ENCODE measurements at regions not wholly inside any gene's neighbourhood (a gene's known extent, or its start where the extent isn't known, plus 50 kb on each side); places are given as distances from the start of the nearest gene placed in this dataset.

DNA sequence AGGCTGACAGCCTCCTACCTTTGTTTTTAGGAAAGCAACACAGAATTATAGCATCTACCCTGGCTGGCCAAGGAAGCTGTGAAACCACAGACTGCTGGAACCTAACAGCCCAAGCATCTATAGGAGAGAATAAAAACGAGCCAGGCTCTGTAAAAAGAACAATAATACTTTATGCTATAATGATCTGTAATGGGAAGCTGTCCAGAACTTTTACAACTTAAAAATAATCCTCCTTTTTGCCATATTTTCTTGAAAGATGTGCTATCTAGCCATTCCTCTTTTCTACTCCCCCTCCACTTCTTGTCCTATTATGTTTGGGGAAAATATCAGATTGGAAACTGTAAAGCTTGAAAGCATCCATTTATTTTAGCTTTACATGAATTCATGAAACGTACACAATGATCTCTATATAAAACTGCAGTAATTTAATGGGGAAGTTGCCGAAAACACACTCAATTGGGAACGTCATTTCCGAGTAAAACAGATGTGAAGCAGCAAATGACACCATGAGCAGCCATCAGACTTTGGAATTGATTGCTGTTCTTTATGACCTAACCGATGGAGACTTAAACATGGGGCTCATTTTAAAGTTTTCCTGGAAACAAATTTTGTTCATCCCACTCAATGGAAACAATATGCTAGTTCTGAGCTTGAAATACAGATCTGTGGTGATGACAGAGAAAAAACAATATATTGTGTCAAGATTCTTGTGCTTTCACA lies 450.3 kb upstream of the CLINT1 start:
- Histone ChIP-seq H3K36me3 (ENCODE audit: low read depth) (no peaks in the 10 kb centered on the region), H3K27ac (no peak overlapping the region), H3F3A (ENCODE audit: insufficient read depth) (no peaks in the 10 kb centered on the region), H3K9me3 (ENCODE audit: low read depth) (no peaks in the 10 kb centered on the region), H3K4me3 (no peak overlapping the region), H3K27me3 (replicated peaks; ENCODE audit: insufficient read depth) (no peaks in the 10 kb centered on the region), H3K79me2 (ENCODE audit: insufficient read depth) (no peaks in the 10 kb centered on the region), H2AFZ (no peak overlapping the region), H3K4me2 (ENCODE audit: unreplicated experiment) (no peak overlapping the region), H3K9me2 (ENCODE audit: insufficient read depth) (no peaks in the 10 kb centered on the region), H3K9ac (no peak overlapping the region), H4K20me1 (ENCODE audit: insufficient read depth) (no peaks in the 10 kb centered on the region), H3K4me1 (ENCODE audit: insufficient read depth) (peaks cover 11% of the 10 kb centered on the region; the same call in 1 of the 2 replicates)
- WGBS, 2 experiments (ENCODE audit: low coverage in 1 of 2, low lambda C conversion rate in 2 of 2, missing lambda C conversion rate in 2 of 2): 84 to 85% methylated on average over 6 of the region's 6 CpGs
- DNase-seq: no peak
- TF ChIP-seq EZH2 (IDR thresholded peaks at IDR 0.05; ENCODE audit: insufficient read depth, poor library complexity, severe bottlenecking): no peak
- no peak for TF ChIP-seq EZH2phosphoT487 (IDR thresholded peaks at IDR 0.05; ENCODE audit: insufficient read depth, low read depth)
- in situ Hi-C loops (cut with MboI): no loop called here

DNA sequence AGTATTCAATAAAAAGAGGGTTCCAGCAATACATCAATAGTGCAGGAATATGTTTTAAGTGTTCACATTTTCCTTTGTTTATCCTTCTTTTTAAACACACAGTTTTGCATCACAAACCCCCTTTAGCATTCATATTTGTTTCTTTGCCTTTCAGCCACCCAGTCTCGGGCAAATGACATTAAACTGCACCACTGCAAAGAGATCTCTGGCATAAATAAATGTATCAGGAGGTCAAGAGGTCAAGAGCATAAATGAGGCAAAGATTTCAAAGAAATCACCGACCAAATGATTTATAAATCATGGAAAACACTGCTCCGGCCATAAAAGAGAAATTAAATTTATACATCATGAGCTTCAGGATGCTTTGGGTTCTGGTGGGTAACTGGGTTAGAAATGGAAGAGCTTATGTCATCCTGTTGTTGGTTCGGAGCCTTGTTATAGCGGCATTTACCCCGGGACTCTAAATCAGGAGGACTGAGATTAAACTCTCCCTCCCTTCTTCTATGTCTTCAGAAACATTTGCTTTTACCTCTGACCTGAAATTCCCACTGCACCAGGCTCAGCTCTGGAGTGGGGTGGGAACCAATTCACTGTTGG lies 449.6 kb upstream of the CLINT1 start:
- Histone ChIP-seq H2AFZ (no peak overlapping the region), H3K9me3 (ENCODE audit: low read depth) (no peaks in the 10 kb centered on the region), H3K4me1 (ENCODE audit: insufficient read depth) (peaks cover 7% of the 10 kb centered on the region; the same call in 1 of the 2 replicates), H3K27ac (no peak overlapping the region), H3K79me2 (ENCODE audit: insufficient read depth) (no peaks in the 10 kb centered on the region), H3K4me2 (ENCODE audit: unreplicated experiment) (no peak overlapping the region), H3K9ac (no peak overlapping the region), H3F3A (ENCODE audit: insufficient read depth) (no peaks in the 10 kb centered on the region), H4K20me1 (ENCODE audit: insufficient read depth) (no peaks in the 10 kb centered on the region), H3K9me2 (ENCODE audit: insufficient read depth) (no peaks in the 10 kb centered on the region), H3K4me3 (no peak overlapping the region), H3K27me3 (replicated peaks; ENCODE audit: insufficient read depth) (no peaks in the 10 kb centered on the region), H3K36me3 (ENCODE audit: low read depth) (no peaks in the 10 kb centered on the region)
- TF ChIP-seq EZH2 (IDR thresholded peaks at IDR 0.05; ENCODE audit: insufficient read depth, poor library complexity, severe bottlenecking) (no peak), EZH2phosphoT487 (IDR thresholded peaks at IDR 0.05; ENCODE audit: insufficient read depth, low read depth) (no peak)
- in situ Hi-C loops (cut with MboI): no loop called here
- 79% methylated on average over 6 of the region's 6 CpGs for WGBS, 2 experiments (ENCODE audit: low coverage in 1 of 2, low lambda C conversion rate in 2 of 2, missing lambda C conversion rate in 2 of 2)
- no peak for DNase-seq

DNA sequence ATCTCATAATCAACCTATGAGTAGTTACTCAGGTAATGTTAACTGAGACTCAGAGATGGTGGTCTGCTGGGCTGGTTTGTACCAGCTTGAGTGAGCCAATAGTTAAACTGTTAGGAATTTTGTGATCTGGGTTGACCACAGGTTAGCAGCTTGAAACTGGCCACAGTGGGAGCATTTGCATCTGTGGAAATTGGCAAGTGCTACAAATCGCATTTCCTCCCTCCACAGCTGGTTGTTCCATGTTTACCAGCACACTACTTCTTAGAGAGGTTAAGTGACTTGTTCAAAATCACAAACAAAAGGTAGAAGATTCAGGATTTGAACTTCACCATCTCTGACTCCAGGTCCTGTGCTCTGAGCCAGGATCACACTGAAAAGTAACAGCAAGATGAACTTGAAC lies 446.9 kb upstream of the CLINT1 start:
- Histone ChIP-seq H3K9me2 (ENCODE audit: insufficient read depth) (no peaks in the 10 kb centered on the region), H3K4me2 (ENCODE audit: unreplicated experiment) (no peak overlapping the region), H2AFZ (no peak overlapping the region), H3K4me1 (ENCODE audit: insufficient read depth) (no peaks in the 10 kb centered on the region), H3K79me2 (ENCODE audit: insufficient read depth) (no peaks in the 10 kb centered on the region), H3K36me3 (ENCODE audit: low read depth) (no peaks in the 10 kb centered on the region), H4K20me1 (ENCODE audit: insufficient read depth) (no peaks in the 10 kb centered on the region), H3K4me3 (no peak overlapping the region), H3F3A (ENCODE audit: insufficient read depth) (no peaks in the 10 kb centered on the region), H3K9me3 (ENCODE audit: low read depth) (no peaks in the 10 kb centered on the region), H3K9ac (no peak overlapping the region), H3K27ac (no peak overlapping the region), H3K27me3 (replicated peaks; ENCODE audit: insufficient read depth) (no peaks in the 10 kb centered on the region)
- in situ Hi-C loops (cut with MboI): no loop called here
- DNase-seq: no peak
- TF ChIP-seq EZH2 (IDR thresholded peaks at IDR 0.05; ENCODE audit: insufficient read depth, poor library complexity, severe bottlenecking) (no peak), EZH2phosphoT487 (IDR thresholded peaks at IDR 0.05; ENCODE audit: insufficient read depth, low read depth) (no peak)
- 90 to 100% methylated on average over 1 of the region's 1 CpG for WGBS, 2 experiments (ENCODE audit: low coverage in 1 of 2, low lambda C conversion rate in 2 of 2, missing lambda C conversion rate in 2 of 2)

DNA sequence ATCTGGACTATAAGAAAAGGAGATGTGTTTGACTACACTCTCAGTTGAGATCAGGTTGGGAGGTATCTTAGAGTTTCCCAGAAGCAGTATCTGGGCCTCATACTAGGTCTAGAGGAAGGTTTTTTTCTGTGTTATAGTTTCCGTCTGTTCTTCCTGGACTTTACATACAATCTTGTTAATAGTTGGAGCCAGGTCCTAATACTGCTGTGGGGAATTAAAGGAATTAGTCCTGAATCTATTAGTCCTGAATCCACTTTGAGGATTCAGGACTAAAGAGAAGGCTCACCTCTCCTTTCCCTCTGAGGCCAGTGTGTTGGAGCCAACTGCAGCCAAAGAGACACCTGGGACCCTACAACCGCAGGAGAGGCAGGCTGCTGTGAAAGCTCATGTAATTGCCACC lies 445.7 kb upstream of the CLINT1 start:
- 83 to 100% methylated on average over 2 of the region's 2 CpGs for WGBS, 2 experiments (ENCODE audit: low coverage in 1 of 2, low lambda C conversion rate in 2 of 2, missing lambda C conversion rate in 2 of 2)
- in situ Hi-C loops (cut with MboI): no loop called here
- H2AFZ ChIP-seq: no peak overlapping the region

More for the DNA sequence above, 445.7 kb upstream of the CLINT1 start:
- TF ChIP-seq EZH2 (IDR thresholded peaks at IDR 0.05; ENCODE audit: insufficient read depth, poor library complexity, severe bottlenecking) (no peak), EZH2phosphoT487 (IDR thresholded peaks at IDR 0.05; ENCODE audit: insufficient read depth, low read depth) (no peak)
- H3F3A ChIP-seq (ENCODE audit: insufficient read depth): no peaks in the 10 kb centered on the region
- H3K79me2 ChIP-seq (ENCODE audit: insufficient read depth): no peaks in the 10 kb centered on the region
- no peaks in the 10 kb centered on the region for H3K27me3 ChIP-seq (replicated peaks; ENCODE audit: insufficient read depth)
- H3K4me2 ChIP-seq (ENCODE audit: unreplicated experiment): no peak overlapping the region
- H3K4me3 ChIP-seq: no peak overlapping the region
- H3K36me3 ChIP-seq (ENCODE audit: low read depth): no peaks in the 10 kb centered on the region
- no peak overlapping the region for H3K9ac ChIP-seq
- no peaks in the 10 kb centered on the region for H3K9me2 ChIP-seq (ENCODE audit: insufficient read depth)
- H4K20me1 ChIP-seq (ENCODE audit: insufficient read depth): no peaks in the 10 kb centered on the region
- no peaks in the 10 kb centered on the region for H3K4me1 ChIP-seq (ENCODE audit: insufficient read depth)
- no peak overlapping the region for H3K27ac ChIP-seq
- DNase-seq: no peak
- H3K9me3 ChIP-seq (ENCODE audit: low read depth): no peaks in the 10 kb centered on the region

Measured in GM23248 (cell line).